ENCODE measurements at regions not wholly inside any gene's neighbourhood (a gene's known extent, or its start where the extent isn't known, plus 50 kb on each side); places are given as distances from the start of the nearest gene placed in this dataset.

GRCh38 chr7:88460650-88461049 is 154.0 kb upstream of the STEAP4 start:
- no peak for TF ChIP-seq CTCF (IDR thresholded peaks at IDR 0.05; ENCODE audit: unreplicated experiment)
- no peak for DNase-seq
- CTCF ChIA-PET: no interaction called here
- H3K9me3 Mint-ChIP-seq (ENCODE audit: low read depth, unreplicated experiment): no peaks in the 10 kb centered on the region
- H3K4me1 Mint-ChIP-seq (ENCODE audit: low read depth, unreplicated experiment): peaks cover 3% of the 10 kb centered on the region
- no peaks in the 10 kb centered on the region for H3K36me3 Mint-ChIP-seq (ENCODE audit: insufficient read depth, unreplicated experiment)
- no peak overlapping the region for H3K27ac Mint-ChIP-seq (ENCODE audit: unreplicated experiment)
- no TSS peak for BruUV-seq (replicated peaks)
- no peak overlapping the region for H3K4me3 Mint-ChIP-seq (ENCODE audit: low read depth, unreplicated experiment)
- intact Hi-C loops (cut with micrococcal nuclease; ENCODE audit: unreplicated experiment): no loop called here
- no peaks in the 10 kb centered on the region for H3K27me3 Mint-ChIP-seq (ENCODE audit: unreplicated experiment)

GRCh38 chr7:88458946-88459345 is 152.3 kb upstream of the STEAP4 start:
- intact Hi-C loops (cut with micrococcal nuclease; ENCODE audit: unreplicated experiment): no loop called here
- TF ChIP-seq CTCF (IDR thresholded peaks at IDR 0.05; ENCODE audit: unreplicated experiment): no peak
- Mint-ChIP-seq H3K9me3 (ENCODE audit: low read depth, unreplicated experiment) (no peaks in the 10 kb centered on the region), H3K27me3 (ENCODE audit: unreplicated experiment) (no peaks in the 10 kb centered on the region), H3K27ac (ENCODE audit: unreplicated experiment) (no peak overlapping the region), H3K4me3 (ENCODE audit: low read depth, unreplicated experiment) (no peak overlapping the region), H3K4me1 (ENCODE audit: low read depth, unreplicated experiment) (peaks cover 15% of the 10 kb centered on the region), H3K36me3 (ENCODE audit: insufficient read depth, unreplicated experiment) (no peaks in the 10 kb centered on the region)
- no TSS peak for BruUV-seq (replicated peaks)
- DNase-seq: no peak
- CTCF ChIA-PET: no interaction called here

- Mint-ChIP-seq H3K36me3 (ENCODE audit: insufficient read depth, unreplicated experiment) (no peaks in the 10 kb centered on the region), H3K27me3 (ENCODE audit: unreplicated experiment) (no peaks in the 10 kb centered on the region), H3K4me3 (ENCODE audit: low read depth, unreplicated experiment) (no peak overlapping the region), H3K27ac (ENCODE audit: unreplicated experiment) (no peak overlapping the region), H3K4me1 (ENCODE audit: low read depth, unreplicated experiment) (peaks cover 15% of the 10 kb centered on the region), H3K9me3 (ENCODE audit: low read depth, unreplicated experiment) (no peaks in the 10 kb centered on the region)
- BruUV-seq (replicated peaks): no TSS peak
- no peak for TF ChIP-seq CTCF (IDR thresholded peaks at IDR 0.05; ENCODE audit: unreplicated experiment)
- CTCF ChIA-PET: interaction anchor here (0.7 kb wide), 1 partner anchor 11 kb away, joined by 7 read pairs; no protein-coding TSS in a partner anchor
- intact Hi-C loops (cut with micrococcal nuclease; ENCODE audit: unreplicated experiment): no loop called here
- no peak for DNase-seq
Observed at GRCh38 chr7:88458279-88458678, 151.6 kb upstream of the STEAP4 start.

GRCh38 chr7:88457320-88457719 is 150.6 kb upstream of the STEAP4 start:
- H3K36me3 Mint-ChIP-seq (ENCODE audit: insufficient read depth, unreplicated experiment): no peaks in the 10 kb centered on the region
- TF ChIP-seq CTCF (IDR thresholded peaks at IDR 0.05; ENCODE audit: unreplicated experiment): no peak
- no peak overlapping the region for H3K4me3 Mint-ChIP-seq (ENCODE audit: low read depth, unreplicated experiment)
- H3K27me3 Mint-ChIP-seq (ENCODE audit: unreplicated experiment): no peaks in the 10 kb centered on the region
- no peaks in the 10 kb centered on the region for H3K9me3 Mint-ChIP-seq (ENCODE audit: low read depth, unreplicated experiment)
- no TSS peak for BruUV-seq (replicated peaks)
- no peak overlapping the region for H3K27ac Mint-ChIP-seq (ENCODE audit: unreplicated experiment)
- DNase-seq: no peak
- intact Hi-C loops (cut with micrococcal nuclease; ENCODE audit: unreplicated experiment): no loop called here
- H3K4me1 Mint-ChIP-seq (ENCODE audit: low read depth, unreplicated experiment): peaks cover 15% of the 10 kb centered on the region
- CTCF ChIA-PET: no interaction called here

All from Calu3 (cell line).